ENCODE measurements at regions not wholly inside any gene's neighbourhood (a gene's known extent, or its start where the extent isn't known, plus 50 kb on each side); places are given as distances from the start of the nearest gene placed in this dataset.

DNA sequence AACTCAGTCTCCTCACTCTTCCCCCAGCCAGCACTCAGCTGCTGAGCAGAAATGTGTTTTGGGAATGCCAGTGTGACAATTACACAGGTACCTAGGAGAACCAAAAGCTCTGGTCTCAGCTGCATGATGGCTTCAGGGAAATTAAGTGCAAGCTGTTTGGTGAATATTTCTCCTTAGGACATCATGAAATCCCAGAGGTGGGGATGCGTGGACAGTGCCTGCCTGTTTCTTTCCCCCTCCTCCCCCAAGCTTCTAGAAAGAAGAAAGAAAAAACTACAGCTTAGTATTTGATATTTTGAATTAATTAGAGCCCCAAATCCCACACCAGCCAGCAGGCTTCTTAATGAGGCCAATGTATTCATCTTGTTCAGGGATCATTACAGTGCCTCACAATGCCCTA is 243.0 kb downstream of the IDS start:
- no peak for TF ChIP-seq EZH2 (IDR thresholded peaks at IDR 0.05)
- TF ChIP-seq POLR2AphosphoS5 (IDR thresholded peaks at IDR 0.05; ENCODE audit: borderline replicate concordance, low read depth, low read length) = no peak
- no peak for TF ChIP-seq FOXP2 (optimal IDR thresholded peaks at IDR 0.05; ENCODE audit: control extremely low read depth, extremely low read length, insufficient read depth)

Data from SK-N-MC (cell line).